ENCODE measurements at regions not wholly inside any gene's neighbourhood (a gene's known extent, or its start where the extent isn't known, plus 50 kb on each side); places are given as distances from the start of the nearest gene placed in this dataset.

- peak in 5 of 7 experiments; percentile 19 to 53 (median 37) for TF ChIP-seq CTCF (IDR thresholded peaks at IDR 0.05)
- no peak for TF ChIP-seq POLR2A (IDR thresholded peaks at IDR 0.05)
Measured at GRCh38 chr6:24064106-24064505, 61.9 kb upstream of the NRSN1 start.
